ENCODE measurements at regions not wholly inside any gene's neighbourhood (a gene's known extent, or its start where the extent isn't known, plus 50 kb on each side); places are given as distances from the start of the nearest gene placed in this dataset.

- TF ChIP-seq CBX1 (IDR thresholded peaks at IDR 0.05; ENCODE audit: low read depth) (no peak), HDAC2 (CRISPR knock-in tag; IDR thresholded peaks at IDR 0.05) (no peak), ELF3 (CRISPR knock-in tag; IDR thresholded peaks at IDR 0.05) (no peak)
Measured at GRCh38 chr11:92902417-92902816, 67.0 kb upstream of the MTNR1B start (continued).

GRCh38 chr11:92907671-92908070 lies 61.8 kb upstream of the MTNR1B start:
- Histone ChIP-seq H3K4me3 (replicated peaks in 1 of 3; ENCODE audit: insufficient read depth in 1 of 3, low read depth in 2 of 3, low read length in 3 of 3) (no peak overlapping the region), H4K20me1 (ENCODE audit: insufficient read depth, low read length) (no peaks in the 10 kb centered on the region), H3K27me3 (ENCODE audit: control insufficient read depth in 1 of 2, insufficient read depth in 2 of 2, low read length in 2 of 2) (no peaks in the 10 kb centered on the region), H3K4me2 (ENCODE audit: low read depth, low read length) (no peak overlapping the region), H3K36me3 (replicated peaks in 1 of 2; ENCODE audit: control insufficient read depth in 1 of 2, insufficient read depth in 2 of 2, low read length in 2 of 2) (no peaks in the 10 kb centered on the region), H3K9ac (ENCODE audit: insufficient read depth, low read depth, low read length) (no peak overlapping the region), H3K79me2 (ENCODE audit: insufficient read depth, low read length) (no peaks in the 10 kb centered on the region), H3K27ac (ENCODE audit: extremely low read length, insufficient read depth, low read length) (no peak overlapping the region), H3K9me3 (ENCODE audit: low read length) (no peaks in the 10 kb centered on the region), H2AFZ (ENCODE audit: low read length) (no peak overlapping the region), H3K4me1 (ENCODE audit: insufficient read depth, low read length) (no peaks in the 10 kb centered on the region)
- no peak for FAIRE-seq
- DNase-seq (ENCODE audit: low spot score) = no peak
- CTCF ChIA-PET (ENCODE audit: low intra/inter-chr PET ratio, low total read pairs) = no interaction called here
- in situ Hi-C loops (cut with HindIII; ENCODE audit: extremely low pct_ligation_motif_present, low pct_unique_long_range_greater_than_20kb) = no loop called here
- BruUV-seq (replicated peaks) = no TSS peak
- intact Hi-C loops (cut with micrococcal nuclease; ENCODE audit: unreplicated experiment) = no loop called here
- WGBS (ENCODE audit: low lambda C conversion rate) = 21% methylated on average over 4 of the region's 4 CpGs
- POLR2A ChIA-PET = no interaction called here
- ATAC-seq = no peak
- TF ChIP-seq ZSCAN12 (CRISPR knock-in tag; IDR thresholded peaks at IDR 0.05) = no peak
- TF ChIP-seq ZNF780A (CRISPR knock-in tag; IDR thresholded peaks at IDR 0.05) = no peak
- no peak for TF ChIP-seq PHF20 (CRISPR knock-in tag; IDR thresholded peaks at IDR 0.05)
- TF ChIP-seq, protein P1, sequence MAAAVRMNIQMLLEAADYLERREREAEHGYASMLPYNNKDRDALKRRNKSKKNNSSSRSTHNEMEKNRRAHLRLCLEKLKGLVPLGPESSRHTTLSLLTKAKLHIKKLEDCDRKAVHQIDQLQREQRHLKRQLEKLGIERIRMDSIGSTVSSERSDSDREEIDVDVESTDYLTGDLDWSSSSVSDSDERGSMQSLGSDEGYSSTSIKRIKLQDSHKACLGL (CRISPR knock-in tag; IDR thresholded peaks at IDR 0.05) = no peak
- no peak for TF ChIP-seq ZNF264 (CRISPR knock-in tag; IDR thresholded peaks at IDR 0.05)
- no peak for TF ChIP-seq FOXP1 (IDR thresholded peaks at IDR 0.05)
- no peak for TF ChIP-seq FOXP1 (CRISPR knock-in tag; IDR thresholded peaks at IDR 0.05)
- no peak for TF ChIP-seq SSRP1 (CRISPR knock-in tag; IDR thresholded peaks at IDR 0.05)
- TF ChIP-seq, protein P2, sequence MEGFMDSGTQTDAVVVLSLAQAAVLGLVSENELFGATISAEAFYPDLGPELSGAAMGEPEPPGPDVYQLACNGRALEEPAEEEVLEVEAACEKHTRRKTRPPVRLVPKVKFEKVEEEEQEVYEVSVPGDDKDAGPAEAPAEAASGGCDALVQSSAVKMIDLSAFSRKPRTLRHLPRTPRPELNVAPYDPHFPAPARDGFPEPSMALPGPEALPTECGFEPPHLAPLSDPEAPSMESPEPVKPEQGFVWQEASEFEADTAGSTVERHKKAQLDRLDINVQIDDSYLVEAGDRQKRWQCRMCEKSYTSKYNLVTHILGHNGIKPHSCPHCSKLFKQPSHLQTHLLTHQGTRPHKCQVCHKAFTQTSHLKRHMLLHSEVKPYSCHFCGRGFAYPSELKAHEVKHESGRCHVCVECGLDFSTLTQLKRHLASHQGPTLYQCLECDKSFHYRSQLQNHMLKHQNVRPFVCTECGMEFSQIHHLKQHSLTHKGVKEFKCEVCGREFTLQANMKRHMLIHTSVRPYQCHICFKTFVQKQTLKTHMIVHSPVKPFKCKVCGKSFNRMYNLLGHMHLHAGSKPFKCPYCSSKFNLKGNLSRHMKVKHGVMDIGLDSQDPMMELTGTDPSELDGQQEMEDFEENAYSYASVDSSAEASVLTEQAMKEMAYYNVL (CRISPR knock-in tag; IDR thresholded peaks at IDR 0.05; ENCODE audit: borderline replicate concordance) = no peak
- TF ChIP-seq BCLAF1 (IDR thresholded peaks at IDR 0.05) = no peak
- TF ChIP-seq CREBL2 (CRISPR knock-in tag; IDR thresholded peaks at IDR 0.05; ENCODE audit: borderline replicate concordance) = no peak
- TF ChIP-seq ZBTB33 (CRISPR knock-in tag; IDR thresholded peaks at IDR 0.05) = no peak
- TF ChIP-seq ZNF33B (CRISPR knock-in tag; IDR thresholded peaks at IDR 0.05) = no peak
- TF ChIP-seq, protein P3, sequence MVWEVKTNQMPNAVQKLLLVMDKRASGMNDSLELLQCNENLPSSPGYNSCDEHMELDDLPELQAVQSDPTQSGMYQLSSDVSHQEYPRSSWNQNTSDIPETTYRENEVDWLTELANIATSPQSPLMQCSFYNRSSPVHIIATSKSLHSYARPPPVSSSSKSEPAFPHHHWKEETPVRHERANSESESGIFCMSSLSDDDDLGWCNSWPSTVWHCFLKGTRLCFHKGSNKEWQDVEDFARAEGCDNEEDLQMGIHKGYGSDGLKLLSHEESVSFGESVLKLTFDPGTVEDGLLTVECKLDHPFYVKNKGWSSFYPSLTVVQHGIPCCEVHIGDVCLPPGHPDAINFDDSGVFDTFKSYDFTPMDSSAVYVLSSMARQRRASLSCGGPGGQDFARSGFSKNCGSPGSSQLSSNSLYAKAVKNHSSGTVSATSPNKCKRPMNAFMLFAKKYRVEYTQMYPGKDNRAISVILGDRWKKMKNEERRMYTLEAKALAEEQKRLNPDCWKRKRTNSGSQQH (CRISPR knock-in tag; IDR thresholded peaks at IDR 0.05; ENCODE audit: low read depth) = no peak
- TF ChIP-seq ZNF546 (CRISPR knock-in tag; conservative IDR thresholded peaks at IDR 0.05) = no peak
